ENCODE measurements at regions not wholly inside any gene's neighbourhood (a gene's known extent, or its start where the extent isn't known, plus 50 kb on each side); places are given as distances from the start of the nearest gene placed in this dataset.

DNA sequence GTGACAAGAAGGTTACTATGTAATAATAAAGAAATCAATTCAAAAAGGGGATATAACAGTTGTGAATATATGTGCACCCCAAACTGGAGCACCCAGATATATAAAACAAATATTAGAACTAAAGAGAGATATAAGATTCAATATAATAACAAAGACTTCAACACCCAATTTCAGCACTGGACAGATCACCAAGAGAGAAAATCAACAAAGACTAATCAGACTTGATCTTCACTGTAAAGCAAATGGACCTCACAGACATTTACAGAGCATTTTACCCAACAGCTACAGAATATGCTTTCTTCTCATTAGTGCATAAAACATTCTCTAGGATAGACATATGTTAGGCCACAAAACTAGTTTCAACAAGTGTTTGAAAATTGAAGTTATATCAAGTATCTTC lies 287.7 kb downstream of the DSC3 start:
- Histone ChIP-seq H3K4me1 (no peaks in the 10 kb centered on the region), H3K27me3 (ENCODE audit: low read depth) (no peaks in the 10 kb centered on the region), H3K9me3 (replicated peaks) (peaks cover 7% of the 10 kb centered on the region), H3K36me3 (no peaks in the 10 kb centered on the region), H3K4me3 (no peak overlapping the region), H3K27ac (replicated peaks) (no peak overlapping the region)
- TF ChIP-seq, protein P1, sequence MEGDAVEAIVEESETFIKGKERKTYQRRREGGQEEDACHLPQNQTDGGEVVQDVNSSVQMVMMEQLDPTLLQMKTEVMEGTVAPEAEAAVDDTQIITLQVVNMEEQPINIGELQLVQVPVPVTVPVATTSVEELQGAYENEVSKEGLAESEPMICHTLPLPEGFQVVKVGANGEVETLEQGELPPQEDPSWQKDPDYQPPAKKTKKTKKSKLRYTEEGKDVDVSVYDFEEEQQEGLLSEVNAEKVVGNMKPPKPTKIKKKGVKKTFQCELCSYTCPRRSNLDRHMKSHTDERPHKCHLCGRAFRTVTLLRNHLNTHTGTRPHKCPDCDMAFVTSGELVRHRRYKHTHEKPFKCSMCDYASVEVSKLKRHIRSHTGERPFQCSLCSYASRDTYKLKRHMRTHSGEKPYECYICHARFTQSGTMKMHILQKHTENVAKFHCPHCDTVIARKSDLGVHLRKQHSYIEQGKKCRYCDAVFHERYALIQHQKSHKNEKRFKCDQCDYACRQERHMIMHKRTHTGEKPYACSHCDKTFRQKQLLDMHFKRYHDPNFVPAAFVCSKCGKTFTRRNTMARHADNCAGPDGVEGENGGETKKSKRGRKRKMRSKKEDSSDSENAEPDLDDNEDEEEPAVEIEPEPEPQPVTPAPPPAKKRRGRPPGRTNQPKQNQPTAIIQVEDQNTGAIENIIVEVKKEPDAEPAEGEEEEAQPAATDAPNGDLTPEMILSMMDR (IDR thresholded peaks at IDR 0.05; ENCODE audit: borderline replicate concordance), result no peak
- intact Hi-C loops (cut with micrococcal nuclease), result no loop called here
- DNase-seq, result no peak

DNA sequence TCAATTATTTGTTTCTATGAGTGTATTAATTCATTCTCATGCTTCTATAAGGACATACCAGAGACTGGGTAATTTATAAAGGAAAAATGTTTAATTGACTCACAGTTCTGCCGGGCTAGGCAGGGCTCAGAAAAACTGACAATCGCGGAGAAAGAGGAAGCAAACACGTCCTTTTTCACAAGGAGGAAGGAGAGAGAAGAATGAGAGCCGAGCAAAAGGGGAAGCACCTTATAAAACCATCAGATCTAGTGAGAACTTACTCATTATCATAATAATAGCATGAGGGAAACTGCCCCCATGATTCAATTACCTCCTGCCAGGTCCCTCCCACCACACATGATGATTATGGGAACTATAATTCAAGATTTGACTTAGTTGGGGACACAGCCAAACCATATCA lies 294.0 kb downstream of the DSC3 start:
- Histone ChIP-seq H3K27me3 (ENCODE audit: low read depth) (no peaks in the 10 kb centered on the region), H3K9me3 (replicated peaks) (peaks cover 8% of the 10 kb centered on the region), H3K4me1 (no peaks in the 10 kb centered on the region), H3K4me3 (no peak overlapping the region), H3K36me3 (no peaks in the 10 kb centered on the region), H3K27ac (replicated peaks) (no peak overlapping the region)
- TF ChIP-seq, protein P1 (IDR thresholded peaks at IDR 0.05; ENCODE audit: borderline replicate concordance), result no peak
- no peak for DNase-seq
- intact Hi-C loops (cut with micrococcal nuclease), result no loop called here

DNA sequence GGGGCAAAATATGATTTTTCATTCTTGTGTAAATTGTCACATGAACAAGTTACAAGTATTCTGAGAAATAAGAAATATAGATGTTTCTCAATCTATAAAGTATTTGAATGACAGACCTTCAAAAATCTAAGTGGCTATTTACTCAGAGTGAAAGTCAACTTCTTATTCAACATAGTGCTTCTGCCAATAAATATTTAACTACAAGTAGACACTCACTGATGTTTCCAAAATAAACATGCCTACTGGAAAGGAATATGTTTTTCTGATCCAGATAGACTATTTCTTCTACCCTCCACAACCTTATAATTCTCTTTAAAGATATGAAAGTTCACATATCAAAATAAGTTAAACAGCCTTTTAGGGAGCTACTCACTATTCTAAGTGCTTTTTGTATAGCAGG lies 296.3 kb downstream of the DSC3 start:
- peaks cover 7% of the 10 kb centered on the region for H3K9me3 ChIP-seq (replicated peaks)
- no peak for DNase-seq
- H3K4me3 ChIP-seq, result no peak overlapping the region
- no peaks in the 10 kb centered on the region for H3K27me3 ChIP-seq (ENCODE audit: low read depth)
- no peaks in the 10 kb centered on the region for H3K36me3 ChIP-seq
- no peaks in the 10 kb centered on the region for H3K4me1 ChIP-seq
- intact Hi-C loops (cut with micrococcal nuclease), result no loop called here
- TF ChIP-seq, protein P1 (IDR thresholded peaks at IDR 0.05; ENCODE audit: borderline replicate concordance), result no peak
- no peak overlapping the region for H3K27ac ChIP-seq (replicated peaks)

GRCh38 chr18:30743033-30743432 lies 299.5 kb downstream of the DSC3 start:
- H3K4me1 ChIP-seq, result no peaks in the 10 kb centered on the region
- H3K27me3 ChIP-seq (ENCODE audit: low read depth), result no peaks in the 10 kb centered on the region
- no peak for DNase-seq
- no peak overlapping the region for H3K27ac ChIP-seq (replicated peaks)
- TF ChIP-seq, protein P1 (IDR thresholded peaks at IDR 0.05; ENCODE audit: borderline replicate concordance), result no peak
- H3K36me3 ChIP-seq, result no peaks in the 10 kb centered on the region
- H3K9me3 ChIP-seq (replicated peaks), result peaks cover 7% of the 10 kb centered on the region
- H3K4me3 ChIP-seq, result no peak overlapping the region
- intact Hi-C loops (cut with micrococcal nuclease), result no loop called here

- DNase-seq, result no peak
- Histone ChIP-seq H3K9me3 (replicated peaks) (peaks cover 19% of the 10 kb centered on the region), H3K4me3 (no peak overlapping the region), H3K4me1 (no peaks in the 10 kb centered on the region), H3K27me3 (ENCODE audit: low read depth) (no peaks in the 10 kb centered on the region), H3K36me3 (no peaks in the 10 kb centered on the region), H3K27ac (replicated peaks) (no peak overlapping the region)
- TF ChIP-seq, protein P1 (IDR thresholded peaks at IDR 0.05; ENCODE audit: borderline replicate concordance), result no peak
- intact Hi-C loops (cut with micrococcal nuclease), result loop anchor here (10.0 kb wide), 1 partner anchor 666 kb away; no protein-coding TSS in a partner anchor
Observed at GRCh38 chr18:30730915-30731314, 311.6 kb downstream of the DSC3 start.

GRCh38 chr18:30727849-30728248 lies 314.7 kb downstream of the DSC3 start:
- Histone ChIP-seq H3K36me3 (no peaks in the 10 kb centered on the region), H3K4me3 (no peak overlapping the region), H3K27me3 (ENCODE audit: low read depth) (no peaks in the 10 kb centered on the region), H3K27ac (replicated peaks) (no peak overlapping the region), H3K4me1 (no peaks in the 10 kb centered on the region), H3K9me3 (replicated peaks) (peaks cover 3% of the 10 kb centered on the region)
- intact Hi-C loops (cut with micrococcal nuclease), result no loop called here
- DNase-seq, result no peak
- TF ChIP-seq, protein P1 (IDR thresholded peaks at IDR 0.05; ENCODE audit: borderline replicate concordance), result no peak
